GM18907 (cell line): ENCODE measurements at regions not wholly inside any gene's neighbourhood (a gene's known extent, or its start where the extent isn't known, plus 50 kb on each side); places are given as distances from the start of the nearest gene placed in this dataset.

Experiments
- ATAC-seq: cut with Tn5 transposase; IDR thresholded peaks from one replicate; pipeline ENCODE4 v1.9.1; 2021; ENCODE audit warnings: mild to moderate bottlenecking, moderate library complexity; ENCODE audit not compliant: unreplicated experiment

- ATAC-seq = no peak
Observed at GRCh38 chr6:54056105-54056504, 55.1 kb upstream of the MLIP start.

GRCh38 chr6:54057058-54057457 is 54.2 kb upstream of the MLIP start:
- no peak for ATAC-seq

- ATAC-seq = no peak
Observed at GRCh38 chr6:54058236-54058635, 53.0 kb upstream of the MLIP start.

- no peak for ATAC-seq
Observed at GRCh38 chr6:54059683-54060082, 51.6 kb upstream of the MLIP start.

- ATAC-seq = no peak
Observed at GRCh38 chr6:54060286-54060685, 51.0 kb upstream of the MLIP start.
